Nephron (organoid): ENCODE measurements at regions not wholly inside any gene's neighbourhood (a gene's known extent, or its start where the extent isn't known, plus 50 kb on each side); places are given as distances from the start of the nearest gene placed in this dataset.

Experiments used
- H3K27ac Mint-ChIP-seq, 3 experiments: 2 replicates each; pipeline ENCODE4 v1.8.0; 2020; ENCODE audit warnings: mixed read lengths in 3 of 3, mild to moderate bottlenecking in 2 of 3, moderate library complexity in 1 of 3
- H3K27me3 Mint-ChIP-seq: 2 replicates; pipeline ENCODE4 v1.8.0; 2021; ENCODE audit warnings: low read depth, mild to moderate bottlenecking, moderate library complexity, mixed read lengths
- H3K36me3 Mint-ChIP-seq: 2 replicates; pipeline ENCODE4 v1.8.0; 2020; ENCODE audit warnings: low read depth, mixed read lengths
- H3K4me1 Mint-ChIP-seq: 2 replicates; pipeline ENCODE4 v1.8.0; 2020; ENCODE audit warnings: mixed read lengths
- H3K4me3 Mint-ChIP-seq, 3 experiments: 2 replicates each; pipeline ENCODE4 v1.8.0; 2020; ENCODE audit warnings: mild to moderate bottlenecking in 3 of 3, mixed read lengths in 3 of 3, moderate library complexity in 2 of 3
- H3K9me3 Mint-ChIP-seq: 2 replicates; pipeline ENCODE4 v1.8.0; 2020; ENCODE audit warnings: mixed read lengths
- TF ChIP-seq, protein P1 (sequence below), 3 experiments: fragments of 200-600 bp; sonication (generic); IDR thresholded peaks; one replicate each; pipeline ENCODE4 v1.5.0; 2021; ENCODE audit warnings: antibody characterized with exemption in 3 of 3; ENCODE audit not compliant: unreplicated experiment in 3 of 3

DNA sequence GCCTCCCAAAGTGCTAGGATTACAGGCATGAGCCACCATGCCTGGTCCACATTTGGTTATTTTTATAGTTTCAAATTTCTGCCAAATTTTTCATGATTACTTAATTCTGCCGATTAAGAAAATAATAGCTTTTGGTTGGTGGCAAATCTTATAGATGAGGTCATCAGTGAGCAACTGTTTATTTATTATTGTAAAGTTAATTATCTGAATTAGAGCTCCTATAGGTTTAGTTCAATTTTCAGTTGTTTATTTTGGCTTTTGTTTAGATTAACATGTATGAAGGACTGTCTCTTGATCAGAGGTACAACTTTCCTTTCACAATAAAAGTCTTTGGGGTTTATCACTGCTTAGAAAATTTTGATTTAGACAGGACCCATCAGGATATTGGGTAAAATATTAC lies 262.2 kb downstream of the SLC7A11 start:
- no peaks in the 10 kb centered on the region for H3K27me3 Mint-ChIP-seq
- no peak overlapping the region for H3K4me3 Mint-ChIP-seq
- H3K4me1 Mint-ChIP-seq = no peaks in the 10 kb centered on the region
- H3K36me3 Mint-ChIP-seq = no peaks in the 10 kb centered on the region
- no peaks in the 10 kb centered on the region for H3K9me3 Mint-ChIP-seq
- TF ChIP-seq, protein P1, sequence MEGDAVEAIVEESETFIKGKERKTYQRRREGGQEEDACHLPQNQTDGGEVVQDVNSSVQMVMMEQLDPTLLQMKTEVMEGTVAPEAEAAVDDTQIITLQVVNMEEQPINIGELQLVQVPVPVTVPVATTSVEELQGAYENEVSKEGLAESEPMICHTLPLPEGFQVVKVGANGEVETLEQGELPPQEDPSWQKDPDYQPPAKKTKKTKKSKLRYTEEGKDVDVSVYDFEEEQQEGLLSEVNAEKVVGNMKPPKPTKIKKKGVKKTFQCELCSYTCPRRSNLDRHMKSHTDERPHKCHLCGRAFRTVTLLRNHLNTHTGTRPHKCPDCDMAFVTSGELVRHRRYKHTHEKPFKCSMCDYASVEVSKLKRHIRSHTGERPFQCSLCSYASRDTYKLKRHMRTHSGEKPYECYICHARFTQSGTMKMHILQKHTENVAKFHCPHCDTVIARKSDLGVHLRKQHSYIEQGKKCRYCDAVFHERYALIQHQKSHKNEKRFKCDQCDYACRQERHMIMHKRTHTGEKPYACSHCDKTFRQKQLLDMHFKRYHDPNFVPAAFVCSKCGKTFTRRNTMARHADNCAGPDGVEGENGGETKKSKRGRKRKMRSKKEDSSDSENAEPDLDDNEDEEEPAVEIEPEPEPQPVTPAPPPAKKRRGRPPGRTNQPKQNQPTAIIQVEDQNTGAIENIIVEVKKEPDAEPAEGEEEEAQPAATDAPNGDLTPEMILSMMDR (IDR thresholded peaks at IDR 0.05; ENCODE audit: unreplicated experiment in 3 of 3) = no peak
- H3K27ac Mint-ChIP-seq = no peak overlapping the region

GRCh38 chr4:137968956-137969678 lies 273.0 kb downstream of the SLC7A11 start:
- H3K9me3 Mint-ChIP-seq = no peaks in the 10 kb centered on the region
- H3K27ac Mint-ChIP-seq = no peak overlapping the region
- no peaks in the 10 kb centered on the region for H3K27me3 Mint-ChIP-seq
- H3K4me3 Mint-ChIP-seq = no peak overlapping the region
- TF ChIP-seq, protein P1 (IDR thresholded peaks at IDR 0.05; ENCODE audit: unreplicated experiment in 3 of 3) = no peak
- no peaks in the 10 kb centered on the region for H3K4me1 Mint-ChIP-seq
- no peaks in the 10 kb centered on the region for H3K36me3 Mint-ChIP-seq

DNA sequence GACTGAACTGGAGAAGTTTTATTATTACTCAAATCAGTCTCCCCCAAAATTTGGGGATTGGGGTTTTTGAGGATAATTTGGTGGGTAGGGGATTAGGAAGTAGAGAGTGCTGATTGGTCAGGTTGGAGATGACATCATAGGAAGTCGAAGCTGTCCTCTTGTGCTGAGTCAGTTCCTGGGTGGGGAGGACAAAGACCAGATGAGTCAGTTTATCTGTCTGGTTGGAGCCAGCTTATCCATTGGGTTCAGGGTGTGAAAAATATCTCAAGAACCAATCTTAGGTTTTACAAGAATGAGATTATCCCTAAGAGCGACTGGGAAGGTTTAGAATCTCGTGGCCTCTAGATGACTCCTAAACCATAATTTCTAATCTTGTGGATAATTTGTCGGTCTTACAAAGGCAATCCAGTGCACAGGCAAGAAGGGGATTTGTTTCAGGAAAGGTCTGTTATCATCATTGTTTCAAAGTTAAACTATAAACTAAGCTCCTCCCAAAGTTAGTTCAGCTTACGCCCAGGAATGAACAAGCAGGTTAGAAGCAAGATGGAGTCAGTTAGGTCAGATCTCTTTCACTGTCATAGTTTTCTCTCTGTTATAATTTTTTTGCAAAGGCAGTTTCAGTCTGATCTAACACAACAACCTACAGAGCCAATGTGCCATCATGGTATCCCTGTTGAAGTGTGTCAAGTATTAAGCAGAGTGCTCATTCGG lies 274.5 kb downstream of the SLC7A11 start:
- H3K9me3 Mint-ChIP-seq = no peaks in the 10 kb centered on the region
- H3K4me1 Mint-ChIP-seq = no peaks in the 10 kb centered on the region
- TF ChIP-seq, protein P1 (IDR thresholded peaks at IDR 0.05; ENCODE audit: unreplicated experiment in 3 of 3) = no peak
- no peak overlapping the region for H3K4me3 Mint-ChIP-seq
- H3K27me3 Mint-ChIP-seq = no peaks in the 10 kb centered on the region
- no peaks in the 10 kb centered on the region for H3K36me3 Mint-ChIP-seq
- H3K27ac Mint-ChIP-seq = no peak overlapping the region

- Mint-ChIP-seq H3K4me3 (no peak overlapping the region), H3K27me3 (no peaks in the 10 kb centered on the region), H3K27ac (no peak overlapping the region), H3K36me3 (no peaks in the 10 kb centered on the region), H3K9me3 (no peaks in the 10 kb centered on the region), H3K4me1 (no peaks in the 10 kb centered on the region)
- TF ChIP-seq, protein P1 (IDR thresholded peaks at IDR 0.05; ENCODE audit: unreplicated experiment in 3 of 3) = no peak
Measured at GRCh38 chr4:137966504-137966903, 275.6 kb downstream of the SLC7A11 start.

- TF ChIP-seq, protein P1 (IDR thresholded peaks at IDR 0.05; ENCODE audit: unreplicated experiment in 3 of 3) = no peak
- H3K36me3 Mint-ChIP-seq = no peaks in the 10 kb centered on the region
- H3K27ac Mint-ChIP-seq = peak overlapping the region; percentile 5 to 54 (median 11)
- H3K4me3 Mint-ChIP-seq = no peak overlapping the region
- no peaks in the 10 kb centered on the region for H3K27me3 Mint-ChIP-seq
- no peaks in the 10 kb centered on the region for H3K9me3 Mint-ChIP-seq
- peaks cover 11% of the 10 kb centered on the region for H3K4me1 Mint-ChIP-seq
Measured at GRCh38 chr4:137961051-137961438, 281.1 kb downstream of the SLC7A11 start.
